ENCODE measurements at regions not wholly inside any gene's neighbourhood (a gene's known extent, or its start where the extent isn't known, plus 50 kb on each side); places are given as distances from the start of the nearest gene placed in this dataset.

DNA sequence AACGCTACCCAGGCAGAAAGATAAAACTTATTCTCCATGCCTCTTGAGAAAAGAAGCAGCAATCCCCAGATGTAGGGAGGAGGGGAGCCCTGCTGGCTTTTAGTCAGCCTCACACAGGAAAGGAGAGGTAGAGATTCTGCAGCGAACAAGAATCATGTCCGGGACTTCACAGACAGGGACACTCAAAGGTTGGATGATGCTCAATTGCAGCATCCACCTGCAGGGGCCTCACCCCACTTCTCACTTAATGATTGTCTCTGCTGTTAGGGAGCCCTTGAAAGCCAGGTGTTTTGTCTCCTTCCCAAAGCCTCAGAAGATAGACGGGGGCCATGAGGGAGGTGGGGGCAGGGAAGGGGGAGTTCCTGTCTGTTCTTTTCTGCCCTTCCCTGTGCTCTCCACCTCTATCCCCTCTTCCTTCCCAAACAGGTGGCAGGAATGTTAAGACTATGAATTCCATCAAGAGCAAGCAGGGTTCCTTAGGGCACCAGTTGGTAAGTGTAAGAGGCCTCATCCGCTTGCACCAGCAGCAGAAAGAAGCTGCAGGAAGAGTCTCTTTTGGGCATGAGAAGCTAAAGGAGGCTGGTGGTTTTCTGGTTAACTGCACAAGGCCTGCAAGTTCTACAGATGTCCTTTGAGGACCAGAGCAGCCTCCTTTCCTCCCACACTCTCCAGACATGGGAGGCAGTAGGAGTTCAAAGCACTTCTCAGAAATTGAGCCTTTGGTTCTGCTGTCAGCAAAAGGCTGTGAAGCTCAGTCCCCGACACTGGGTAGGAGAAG lies 154.7 kb upstream of the TNP1 start:
- TF ChIP-seq, protein P1, sequence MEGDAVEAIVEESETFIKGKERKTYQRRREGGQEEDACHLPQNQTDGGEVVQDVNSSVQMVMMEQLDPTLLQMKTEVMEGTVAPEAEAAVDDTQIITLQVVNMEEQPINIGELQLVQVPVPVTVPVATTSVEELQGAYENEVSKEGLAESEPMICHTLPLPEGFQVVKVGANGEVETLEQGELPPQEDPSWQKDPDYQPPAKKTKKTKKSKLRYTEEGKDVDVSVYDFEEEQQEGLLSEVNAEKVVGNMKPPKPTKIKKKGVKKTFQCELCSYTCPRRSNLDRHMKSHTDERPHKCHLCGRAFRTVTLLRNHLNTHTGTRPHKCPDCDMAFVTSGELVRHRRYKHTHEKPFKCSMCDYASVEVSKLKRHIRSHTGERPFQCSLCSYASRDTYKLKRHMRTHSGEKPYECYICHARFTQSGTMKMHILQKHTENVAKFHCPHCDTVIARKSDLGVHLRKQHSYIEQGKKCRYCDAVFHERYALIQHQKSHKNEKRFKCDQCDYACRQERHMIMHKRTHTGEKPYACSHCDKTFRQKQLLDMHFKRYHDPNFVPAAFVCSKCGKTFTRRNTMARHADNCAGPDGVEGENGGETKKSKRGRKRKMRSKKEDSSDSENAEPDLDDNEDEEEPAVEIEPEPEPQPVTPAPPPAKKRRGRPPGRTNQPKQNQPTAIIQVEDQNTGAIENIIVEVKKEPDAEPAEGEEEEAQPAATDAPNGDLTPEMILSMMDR (IDR thresholded peaks at IDR 0.05) = no peak
- TF ChIP-seq ZFX (IDR thresholded peaks at IDR 0.05; ENCODE audit: borderline replicate concordance) = no peak
